CD14-positive monocyte (primary cell): ENCODE measurements at regions not wholly inside any gene's neighbourhood (a gene's known extent, or its start where the extent isn't known, plus 50 kb on each side); places are given as distances from the start of the nearest gene placed in this dataset.

Source experiments
- DNase-seq, 3 donors: peaks; one replicate each; pipeline ENCODE4 v3.0.0-alpha.2; 2011 to 2022
- H2AFZ ChIP-seq: 2 replicates; pipeline ENCODE4 v1.6.0; 2012; ENCODE audit warnings: mild to moderate bottlenecking, low read depth, low read length, inconsistent platforms; ENCODE audit not compliant: insufficient read depth, poor library complexity, severe bottlenecking
- H3K27ac ChIP-seq, 2 donors: 1 replicate in 1 of 2; 2 replicates in 1 of 2; pipeline ENCODE4 v1.5.1; 2012 to 2013; ENCODE audit warnings: low read length in 2 of 2, control low read depth in 1 of 2, inconsistent platforms in 1 of 2, low read depth in 1 of 2, mild to moderate bottlenecking in 1 of 2
- H3K27me3 ChIP-seq, 2 donors: one replicate each; pipeline versions ENCODE4 v1.6.0 to v1.6.1; 2011 to 2013; ENCODE audit warnings: low read length in 2 of 2; ENCODE audit not compliant: control insufficient read depth in 2 of 2, insufficient read depth in 2 of 2
- H3K36me3 ChIP-seq, 2 donors: replicated peaks in 1 of 2; 1 replicate in 1 of 2; 2 replicates in 1 of 2; pipeline versions ENCODE4 v1.5.1 to v1.6.1; 2012 to 2013; ENCODE audit warnings: low read length in 2 of 2, control low read depth in 1 of 2, inconsistent platforms in 1 of 2, mild to moderate bottlenecking in 1 of 2; ENCODE audit not compliant: insufficient read depth in 2 of 2, control insufficient read depth in 1 of 2
- H3K4me1 ChIP-seq, 2 donors: 1 replicate in 1 of 2; 2 replicates in 1 of 2; pipeline versions ENCODE4 v1.5.1 to v1.6.1; 2012 to 2013; ENCODE audit warnings: low read length in 2 of 2, control low read depth in 1 of 2, inconsistent platforms in 1 of 2, mild to moderate bottlenecking in 1 of 2, moderate library complexity in 1 of 2; ENCODE audit not compliant: insufficient read depth in 2 of 2, control insufficient read depth in 1 of 2
- H3K4me2 ChIP-seq: replicated peaks from 2 replicates; pipeline ENCODE3; 2012; ENCODE audit warnings: low read length, moderate library complexity, mild to moderate bottlenecking; ENCODE audit not compliant: poor library complexity, severe bottlenecking; ENCODE audit errors: extremely low read depth
- H3K4me3 ChIP-seq, 3 experiments: fragments of 200-600 bp in 1 of 3; sonication (generic) in 1 of 3; replicated peaks in 1 of 3; 1 replicate in 2 of 3; 2 replicates in 1 of 3; pipeline ENCODE4 v1.5.1; 2011 to 2013; ENCODE audit warnings: low read length in 3 of 3, mild to moderate bottlenecking in 3 of 3, control low read depth in 2 of 3, low read depth in 2 of 3, inconsistent platforms in 1 of 3, moderate library complexity in 1 of 3
- H3K79me2 ChIP-seq: 2 replicates; pipeline ENCODE4 v1.6.0; 2012; ENCODE audit warnings: mild to moderate bottlenecking, control low read depth, inconsistent platforms, low read length, moderate library complexity; ENCODE audit not compliant: insufficient read depth
- H3K9ac ChIP-seq: 2 replicates; pipeline ENCODE4 v1.6.0; 2017; ENCODE audit warnings: low read length, mild to moderate bottlenecking; ENCODE audit not compliant: insufficient read depth, poor library complexity, severe bottlenecking
- H3K9me3 ChIP-seq, 2 donors: replicated peaks in 1 of 2; 1 replicate in 1 of 2; 2 replicates in 1 of 2; pipeline versions ENCODE4 v1.5.1 to v1.6.1; 2012 to 2013; ENCODE audit warnings: low read length in 2 of 2, control low read depth in 1 of 2; ENCODE audit not compliant: control insufficient read depth in 1 of 2, insufficient read depth in 1 of 2
- H4K20me1 ChIP-seq: 2 replicates; pipeline ENCODE4 v1.6.0; 2012; ENCODE audit warnings: mild to moderate bottlenecking, low read length, control low read depth, moderate library complexity; ENCODE audit not compliant: insufficient read depth
- H3K27ac Mint-ChIP-seq, 7 donors: one replicate each; pipeline ENCODE4 v1.8.0; 2020; ENCODE audit warnings: mild to moderate bottlenecking in 7 of 7, mixed read lengths in 7 of 7, moderate library complexity in 6 of 7, inconsistent platforms in 2 of 7
- H3K27me3 Mint-ChIP-seq, 3 donors: one replicate each; pipeline ENCODE4 v1.8.0; 2021 to 2022; ENCODE audit warnings: low read depth in 3 of 3, mild to moderate bottlenecking in 3 of 3, mixed read lengths in 3 of 3, moderate library complexity in 3 of 3, inconsistent platforms in 1 of 3
- H3K36me3 Mint-ChIP-seq, 2 donors: one replicate each; pipeline ENCODE4 v1.8.0; 2020; ENCODE audit warnings: mixed read lengths in 2 of 2, inconsistent platforms in 1 of 2, mild to moderate bottlenecking in 1 of 2
- H3K4me1 Mint-ChIP-seq: one replicate; pipeline ENCODE4 v1.8.0; 2020; ENCODE audit warnings: mild to moderate bottlenecking, mixed read lengths
- H3K4me3 Mint-ChIP-seq, 2 donors: one replicate each; pipeline ENCODE4 v1.8.0; 2020; ENCODE audit warnings: mild to moderate bottlenecking in 2 of 2, mixed read lengths in 2 of 2, moderate library complexity in 1 of 2
- H3K9me3 Mint-ChIP-seq, 7 donors: one replicate each; pipeline ENCODE4 v1.8.0; 2020 to 2022; ENCODE audit warnings: mixed read lengths in 7 of 7, mild to moderate bottlenecking in 6 of 7, moderate library complexity in 6 of 7, inconsistent platforms in 2 of 7
- CTCF ChIP-seq: fragments of 200-600 bp; IDR thresholded peaks from one replicate; pipeline ENCODE4 v1.8.0; 2022; ENCODE audit warnings: antibody characterized with exemption, mild to moderate bottlenecking
- WGBS: methylation state at CpG from one replicate; pipeline ENCODE4 v1.1.5; 2013; ENCODE audit warnings: missing lambda C conversion rate; ENCODE audit not compliant: insufficient coverage; 5-methylcytosine and 5-hydroxymethylcytosine counted together
- intact Hi-C, 2 donors: fragments of 100-400 bp; cut with micrococcal nuclease; formaldehyde crosslinking; loops; one replicate each; pipeline versions ENCODE4 v1.15.0 to v1.15.1; 2023

DNA sequence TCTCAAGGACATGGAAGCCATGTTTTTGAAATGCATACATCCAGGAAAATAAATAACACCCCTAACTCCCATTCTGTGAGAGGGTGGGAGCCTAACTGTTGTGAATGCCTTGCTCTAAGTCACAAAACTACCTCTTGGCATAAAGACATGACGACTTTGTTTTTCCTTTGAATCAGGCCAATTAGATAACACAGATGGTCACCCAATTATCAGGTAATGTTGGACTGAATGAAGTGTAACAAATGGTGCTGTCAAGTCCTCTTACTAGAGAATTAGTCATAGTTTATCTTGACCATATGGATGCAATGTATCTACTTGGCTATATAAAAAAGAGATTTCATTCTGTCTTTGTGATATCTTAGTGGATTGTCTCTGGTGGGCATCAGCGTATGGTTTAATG is 553.6 kb upstream of the ATXN8OS start:
- Mint-ChIP-seq H3K36me3 (no peaks in the 10 kb centered on the region), H3K27ac (no peak overlapping the region), H3K4me1 (no peaks in the 10 kb centered on the region), H3K4me3 (no peak overlapping the region), H3K27me3 (peaks cover 0 to 1% (median 0%) of the 10 kb centered on the region in 3 donors), H3K9me3 (peaks cover 0 to 6% (median 3%) of the 10 kb centered on the region in 7 donors)
- no peaks in the 10 kb centered on the region for H3K36me3 ChIP-seq
- no peaks in the 10 kb centered on the region for H3K79me2 ChIP-seq
- no peak overlapping the region for H2AFZ ChIP-seq
- intact Hi-C loops, result no loop called here
- no peak overlapping the region for H3K27ac ChIP-seq
- no peak overlapping the region for H3K4me3 ChIP-seq
- DNase-seq, result no peak
- no peak overlapping the region for H3K9ac ChIP-seq
- H3K4me1 ChIP-seq, result no peaks in the 10 kb centered on the region
- WGBS, result no CpG with 5 or more reads among the region's 2 CpGs
- no peaks in the 10 kb centered on the region for H3K27me3 ChIP-seq
- TF ChIP-seq CTCF, result no peak
- no peaks in the 10 kb centered on the region for H4K20me1 ChIP-seq
- peaks cover 0 to 5% of the 10 kb centered on the region in 2 donors for H3K9me3 ChIP-seq
- H3K4me2 ChIP-seq, result no peak overlapping the region

DNA sequence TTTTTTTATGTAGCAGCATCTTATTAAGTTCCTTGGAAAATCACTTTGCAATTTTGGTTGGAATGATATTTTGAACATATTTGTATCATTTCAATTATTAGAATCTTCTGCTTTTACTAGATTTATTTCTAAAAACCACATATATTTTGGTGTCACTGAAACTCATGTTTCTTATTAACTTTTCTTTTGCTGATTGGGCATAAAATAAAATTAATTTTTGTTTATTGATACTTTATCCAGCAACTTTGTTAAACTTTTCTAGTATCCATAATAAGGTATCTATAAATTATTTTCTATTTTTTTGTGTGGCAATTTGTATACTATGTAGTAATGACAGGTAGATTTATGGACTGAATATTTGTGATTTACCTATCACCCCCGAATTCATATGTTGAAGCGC is 556.4 kb upstream of the ATXN8OS start:
- H3K4me1 ChIP-seq, result no peaks in the 10 kb centered on the region
- Mint-ChIP-seq H3K4me3 (no peak overlapping the region), H3K27me3 (peaks cover 0 to 2% (median 0%) of the 10 kb centered on the region in 3 donors), H3K4me1 (no peaks in the 10 kb centered on the region), H3K9me3 (peaks cover 0 to 6% (median 2%) of the 10 kb centered on the region in 7 donors), H3K36me3 (no peaks in the 10 kb centered on the region), H3K27ac (no peak overlapping the region)
- H3K4me2 ChIP-seq, result no peak overlapping the region
- no peak for DNase-seq
- peaks cover 0 to 5% of the 10 kb centered on the region in 2 donors for H3K9me3 ChIP-seq
- no peak overlapping the region for H2AFZ ChIP-seq
- whole genome bisulfite sequencing, result no CpG with 5 or more reads among the region's 2 CpGs
- intact Hi-C loops, result no loop called here
- H3K36me3 ChIP-seq, result no peaks in the 10 kb centered on the region
- no peak overlapping the region for H3K9ac ChIP-seq
- no peaks in the 10 kb centered on the region for H3K27me3 ChIP-seq
- H3K27ac ChIP-seq, result no peak overlapping the region
- TF ChIP-seq CTCF, result no peak
- no peak overlapping the region for H3K4me3 ChIP-seq
- H4K20me1 ChIP-seq, result no peaks in the 10 kb centered on the region
- H3K79me2 ChIP-seq, result no peaks in the 10 kb centered on the region
